ENCODE measurements at regions not wholly inside any gene's neighbourhood (a gene's known extent, or its start where the extent isn't known, plus 50 kb on each side); places are given as distances from the start of the nearest gene placed in this dataset.

- no peak for TF ChIP-seq CTCF (conservative IDR thresholded peaks at IDR 0.05)
- TF ChIP-seq ZFX (IDR thresholded peaks at IDR 0.05): no peak
These were observed 175.0 kb downstream of the KLF13 start for GRCh38 chr15:31501536-31502157.

Measured in C4-2B (cell line).